Endothelial cell of umbilical vein (primary cell): ENCODE measurements at regions not wholly inside any gene's neighbourhood (a gene's known extent, or its start where the extent isn't known, plus 50 kb on each side); places are given as distances from the start of the nearest gene placed in this dataset.

Experiments
- BruUV-seq: library from RNA; stranded (reverse); fragments of 400-500 nt; replicated peaks from 2 replicates; lab custom pipeline; 2021; lab: Mats Ljungman, UMichigan
- CTCF ChIA-PET: fragments of 300-600, 350-600 bp; sonication (Branson Sonifier 250); formaldehyde crosslinking; loops from one replicate; lab custom pipeline; 2021; ENCODE audit warnings: antibody characterized with exemption, inconsistent platforms; lab: Charles Lee
- POLR2A ChIA-PET: fragments of 300-600, 350-600 bp; sonication (Branson Sonifier 250); formaldehyde crosslinking; loops from one replicate; lab custom pipeline; 2021; ENCODE audit warnings: antibody characterized with exemption, inconsistent platforms; lab: Charles Lee
- DNase-seq: peaks from one replicate; pipeline ENCODE4 v3.0.0-alpha.2; 2011; ENCODE audit warnings: low read depth, low spot score
- FAIRE-seq: peaks from 2 replicates; lab custom pipeline; 2011; peaks lifted over from hg19 to GRCh38; lab: Jason Lieb, UNC
- H2AFZ ChIP-seq: 2 replicates; pipeline ENCODE4 v1.6.0; 2012; ENCODE audit warnings: low read depth, low read length, control low read depth, inconsistent platforms
- H3K27ac ChIP-seq: 2 replicates; pipeline ENCODE4 v1.5.1; 2011; ENCODE audit warnings: low read depth, mild to moderate bottlenecking, control low read depth, low read length, moderate library complexity; ENCODE audit not compliant: insufficient read depth
- H3K27me3 ChIP-seq, 2 experiments: 2 replicates each; pipeline versions ENCODE4 v1.6.0 to v1.6.1; 2011; ENCODE audit warnings: low read length in 2 of 2, mixed read lengths in 1 of 2; ENCODE audit not compliant: control insufficient read depth in 2 of 2, insufficient read depth in 2 of 2
- H3K36me3 ChIP-seq, 2 experiments: 2 replicates in 1 of 2; 3 replicates in 1 of 2; pipeline ENCODE4 v1.5.1; 2011; ENCODE audit warnings: low read length in 2 of 2, mild to moderate bottlenecking in 1 of 2, moderate library complexity in 1 of 2; ENCODE audit not compliant: control insufficient read depth in 2 of 2, insufficient read depth in 2 of 2; ENCODE audit errors: extremely low read depth in 1 of 2
- H3K4me1 ChIP-seq: 3 replicates; pipeline ENCODE4 v1.5.1; 2011; ENCODE audit warnings: mild to moderate bottlenecking, low read length; ENCODE audit not compliant: control insufficient read depth, insufficient read depth; ENCODE audit errors: extremely low read depth
- H3K4me2 ChIP-seq: 2 replicates; pipeline ENCODE4 v1.6.1; 2011; ENCODE audit warnings: low read length, control low read depth, mixed read lengths; ENCODE audit not compliant: insufficient read depth
- H3K4me3 ChIP-seq, 3 experiments: fragments of 200-600 bp in 1 of 3; sonication (generic), shearing (Covaris generic) in 1 of 3; replicated peaks in 1 of 3; 2 replicates each; pipeline ENCODE4 v1.5.1; 2011 to 2016; ENCODE audit warnings: control low read depth in 3 of 3, low read length in 3 of 3, mild to moderate bottlenecking in 2 of 3, inconsistent platforms in 1 of 3, low read depth in 1 of 3, moderate library complexity in 1 of 3; ENCODE audit not compliant: insufficient read depth in 1 of 3
- H3K79me2 ChIP-seq: 2 replicates; pipeline ENCODE4 v1.6.0; 2012; ENCODE audit warnings: low read length, inconsistent platforms; ENCODE audit not compliant: control insufficient read depth, insufficient read depth
- H3K9ac ChIP-seq: replicated peaks from 2 replicates; pipeline ENCODE3; 2011; ENCODE audit warnings: low read length, control low read depth; ENCODE audit not compliant: insufficient read depth; ENCODE audit errors: extremely low read depth
- H3K9me1 ChIP-seq: replicated peaks from 3 replicates; pipeline ENCODE4 v1.6.0; 2011; ENCODE audit warnings: mild to moderate bottlenecking, low read length; ENCODE audit not compliant: control insufficient read depth, insufficient read depth; ENCODE audit errors: extremely low read depth
- H3K9me3 ChIP-seq: replicated peaks from 2 replicates; pipeline ENCODE4 v1.5.1; 2012; ENCODE audit warnings: low read length, inconsistent platforms; ENCODE audit not compliant: control insufficient read depth, insufficient read depth
- H4K20me1 ChIP-seq: replicated peaks from 2 replicates; pipeline ENCODE3; 2011; ENCODE audit warnings: mild to moderate bottlenecking, low read length; ENCODE audit not compliant: control insufficient read depth, insufficient read depth; ENCODE audit errors: extremely low read depth
- EZH2 ChIP-seq: IDR thresholded peaks from 2 replicates; pipeline ENCODE4 v1.6.1; 2012; ENCODE audit warnings: borderline replicate concordance, low read depth, mild to moderate bottlenecking, moderate library complexity, low read length, inconsistent platforms; ENCODE audit not compliant: severe bottlenecking
- FOS ChIP-seq: IDR thresholded peaks from 2 replicates; pipeline ENCODE4 v1.6.1; 2011; ENCODE audit warnings: mild to moderate bottlenecking, low read length, moderate library complexity, borderline replicate concordance; ENCODE audit not compliant: insufficient read depth
- GATA2 ChIP-seq: IDR thresholded peaks from 2 replicates; pipeline ENCODE4 v1.7.0; 2011; ENCODE audit warnings: low read depth, mild to moderate bottlenecking, moderate library complexity, mixed read lengths, low read length; ENCODE audit not compliant: insufficient read length, insufficient read depth
- JUN ChIP-seq: IDR thresholded peaks from 2 replicates; pipeline ENCODE4 v1.6.1; 2011; ENCODE audit warnings: borderline replicate concordance, low read depth; ENCODE audit not compliant: insufficient read length, insufficient read depth
- MYC ChIP-seq: IDR thresholded peaks from one replicate; pipeline ENCODE4 v1.6.1; 2011; ENCODE audit warnings: mild to moderate bottlenecking, low read depth, low read length
- POLR2A ChIP-seq: IDR thresholded peaks from 2 replicates; pipeline ENCODE4 v1.6.1; 2012; ENCODE audit warnings: low read depth, mild to moderate bottlenecking, control low read depth, low read length
- POLR2AphosphoS5 ChIP-seq: IDR thresholded peaks from 2 replicates; pipeline ENCODE4 v1.6.1; 2012; ENCODE audit warnings: low read depth, mild to moderate bottlenecking, control low read depth, low read length, moderate library complexity; ENCODE audit not compliant: insufficient read depth
- dilution Hi-C: fragments of 300-500 bp; cut with MboI; formaldehyde crosslinking; loops from one replicate; pipeline ENCODE4 v1.15.0; 2019; ENCODE audit warnings: low sequenced_read_pairs; ENCODE audit not compliant: extremely low pct_ligation_motif_present
- intact Hi-C: fragments of 100-400 bp; cut with micrococcal nuclease; formaldehyde crosslinking; loops from one replicate; pipeline ENCODE4 v1.10.0; 2022
- TF ChIP-seq, protein P1 (sequence below), 2 donors: IDR thresholded peaks; 1 replicate in 1 of 2; 2 replicates in 1 of 2; pipeline ENCODE4 v1.5.1; 2011; ENCODE audit warnings: low read length in 2 of 2, mild to moderate bottlenecking in 2 of 2, moderate library complexity in 2 of 2, control low read depth in 1 of 2, inconsistent platforms in 1 of 2, low read depth in 1 of 2; ENCODE audit not compliant: insufficient read depth in 1 of 2; ENCODE audit errors: extremely low read depth in 1 of 2
- TF ChIP-seq, protein P2 (sequence below): IDR thresholded peaks from 2 replicates; pipeline ENCODE4 v1.6.1; 2011; ENCODE audit not compliant: insufficient read depth, insufficient read length

DNA sequence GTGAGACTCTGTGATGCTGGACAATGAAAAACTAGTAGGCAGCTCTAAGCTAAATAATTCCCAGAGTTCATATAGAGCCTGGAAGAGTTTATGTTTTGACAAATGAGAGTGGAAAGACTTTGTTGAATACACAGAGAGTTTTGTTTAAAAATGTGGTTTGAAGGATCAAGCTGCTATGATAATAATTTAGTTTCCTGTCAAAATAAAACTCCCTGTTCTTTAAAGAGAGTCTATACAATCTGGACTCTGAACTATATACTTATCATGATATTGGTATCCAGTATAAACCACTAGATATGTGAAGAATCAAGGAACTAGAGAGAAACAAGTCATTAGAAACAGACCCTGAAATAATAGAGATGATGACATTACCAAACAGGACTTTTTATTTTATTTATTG is 158.6 kb downstream of the C4orf33 start:
- H3K9ac ChIP-seq: no peak overlapping the region
- TF ChIP-seq JUN: no peak
- TF ChIP-seq FOS: no peak
- no peak for TF ChIP-seq MYC
- no peak for TF ChIP-seq POLR2A
- TF ChIP-seq, protein P1, sequence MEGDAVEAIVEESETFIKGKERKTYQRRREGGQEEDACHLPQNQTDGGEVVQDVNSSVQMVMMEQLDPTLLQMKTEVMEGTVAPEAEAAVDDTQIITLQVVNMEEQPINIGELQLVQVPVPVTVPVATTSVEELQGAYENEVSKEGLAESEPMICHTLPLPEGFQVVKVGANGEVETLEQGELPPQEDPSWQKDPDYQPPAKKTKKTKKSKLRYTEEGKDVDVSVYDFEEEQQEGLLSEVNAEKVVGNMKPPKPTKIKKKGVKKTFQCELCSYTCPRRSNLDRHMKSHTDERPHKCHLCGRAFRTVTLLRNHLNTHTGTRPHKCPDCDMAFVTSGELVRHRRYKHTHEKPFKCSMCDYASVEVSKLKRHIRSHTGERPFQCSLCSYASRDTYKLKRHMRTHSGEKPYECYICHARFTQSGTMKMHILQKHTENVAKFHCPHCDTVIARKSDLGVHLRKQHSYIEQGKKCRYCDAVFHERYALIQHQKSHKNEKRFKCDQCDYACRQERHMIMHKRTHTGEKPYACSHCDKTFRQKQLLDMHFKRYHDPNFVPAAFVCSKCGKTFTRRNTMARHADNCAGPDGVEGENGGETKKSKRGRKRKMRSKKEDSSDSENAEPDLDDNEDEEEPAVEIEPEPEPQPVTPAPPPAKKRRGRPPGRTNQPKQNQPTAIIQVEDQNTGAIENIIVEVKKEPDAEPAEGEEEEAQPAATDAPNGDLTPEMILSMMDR (IDR thresholded peaks at IDR 0.05; ENCODE audit: extremely low read depth in 1 of 2, insufficient read depth in 1 of 2, low read depth in 1 of 2, low read length in 2 of 2): no peak
- TF ChIP-seq, protein P2, sequence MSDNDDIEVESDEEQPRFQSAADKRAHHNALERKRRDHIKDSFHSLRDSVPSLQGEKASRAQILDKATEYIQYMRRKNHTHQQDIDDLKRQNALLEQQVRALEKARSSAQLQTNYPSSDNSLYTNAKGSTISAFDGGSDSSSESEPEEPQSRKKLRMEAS: no peak
- no peak for TF ChIP-seq EZH2
- no peak for TF ChIP-seq POLR2AphosphoS5
- no peak for TF ChIP-seq GATA2
- no peaks in the 10 kb centered on the region for H3K36me3 ChIP-seq
- no peak for FAIRE-seq
- no peaks in the 10 kb centered on the region for H3K27me3 ChIP-seq
- H4K20me1 ChIP-seq: no peaks in the 10 kb centered on the region
- DNase-seq: no peak
- ChIA-PET CTCF (no interaction called here), POLR2A (no interaction called here)
- H3K9me3 ChIP-seq: no peaks in the 10 kb centered on the region
- dilution Hi-C loops (no loop called here), intact Hi-C loops (no loop called here)
- no peaks in the 10 kb centered on the region for H3K4me1 ChIP-seq
- H3K4me2 ChIP-seq: no peak overlapping the region
- no peak overlapping the region for H3K27ac ChIP-seq
- H2AFZ ChIP-seq: no peak overlapping the region
- no TSS peak for BruUV-seq
- H3K4me3 ChIP-seq: no peak overlapping the region
- H3K79me2 ChIP-seq: no peaks in the 10 kb centered on the region
- H3K9me1 ChIP-seq: no peaks in the 10 kb centered on the region
